Activated CD4-positive, alpha-beta T cell treated with anti-CD3 and anti-CD28 coated beads, Interleukin-2, amount 10 ng/mL, durations not matched to agents 24 days and 14 days (primary cell): ENCODE measurements at regions not wholly inside any gene's neighbourhood (a gene's known extent, or its start where the extent isn't known, plus 50 kb on each side); places are given as distances from the start of the nearest gene placed in this dataset.
A peak's percentile ranks its signal among the peaks of the same experiment; 100 is the strongest.

Experiments
- DNase-seq: peaks from one replicate; pipeline ENCODE4 v3.0.0; 2022
- H3K27ac Mint-ChIP-seq: one replicate; pipeline ENCODE4 v1.8.0; 2022; ENCODE audit warnings: mild to moderate bottlenecking, mixed read lengths
- H3K27me3 Mint-ChIP-seq: one replicate; pipeline ENCODE4 v1.8.0; 2022; ENCODE audit warnings: mixed read lengths
- H3K36me3 Mint-ChIP-seq: one replicate; pipeline ENCODE4 v1.8.0; 2022; ENCODE audit warnings: low read depth, mild to moderate bottlenecking, mixed read lengths
- H3K4me1 Mint-ChIP-seq: one replicate; pipeline ENCODE4 v1.8.0; 2021; ENCODE audit warnings: mixed read lengths
- H3K4me3 Mint-ChIP-seq: one replicate; pipeline ENCODE4 v1.8.0; 2022; ENCODE audit warnings: mild to moderate bottlenecking, moderate library complexity, mixed read lengths
- H3K9me3 Mint-ChIP-seq: one replicate; pipeline ENCODE4 v1.8.0; 2021; ENCODE audit warnings: mixed read lengths
- intact Hi-C: fragments of 100-400 bp; cut with micrococcal nuclease; formaldehyde crosslinking; loops from one replicate; pipeline ENCODE4 v1.15.1; 2023

GRCh38 chr6:95175927-95176675, 401.2 kb upstream of the MANEA start:
- H3K4me3 Mint-ChIP-seq, result no peak overlapping the region
- H3K27me3 Mint-ChIP-seq, result no peaks in the 10 kb centered on the region
- no peaks in the 10 kb centered on the region for H3K4me1 Mint-ChIP-seq
- no peak overlapping the region for H3K27ac Mint-ChIP-seq
- no peaks in the 10 kb centered on the region for H3K36me3 Mint-ChIP-seq
- H3K9me3 Mint-ChIP-seq, result no peaks in the 10 kb centered on the region
- intact Hi-C loops, result no loop called here
- DNase-seq, result no peak

GRCh38 chr6:95185874-95186273, 391.5 kb upstream of the MANEA start:
- intact Hi-C loops, result no loop called here
- no peaks in the 10 kb centered on the region for H3K9me3 Mint-ChIP-seq
- no peaks in the 10 kb centered on the region for H3K4me1 Mint-ChIP-seq
- no peak overlapping the region for H3K4me3 Mint-ChIP-seq
- H3K27ac Mint-ChIP-seq, result no peak overlapping the region
- no peaks in the 10 kb centered on the region for H3K36me3 Mint-ChIP-seq
- H3K27me3 Mint-ChIP-seq, result no peaks in the 10 kb centered on the region
- DNase-seq, result no peak

- Mint-ChIP-seq H3K9me3 (no peaks in the 10 kb centered on the region), H3K36me3 (no peaks in the 10 kb centered on the region)
- intact Hi-C loops, result no loop called here
These were observed 390.6 kb upstream of the MANEA start for GRCh38 chr6:95186710-95187109.

GRCh38 chr6:95197590-95197989, 379.7 kb upstream of the MANEA start:
- Mint-ChIP-seq H3K27ac (no peak overlapping the region), H3K4me1 (no peaks in the 10 kb centered on the region), H3K4me3 (no peak overlapping the region), H3K9me3 (no peaks in the 10 kb centered on the region), H3K36me3 (no peaks in the 10 kb centered on the region), H3K27me3 (no peaks in the 10 kb centered on the region)
- intact Hi-C loops, result no loop called here
- no peak for DNase-seq

More at GRCh38 chr6:95186710-95187109, 390.6 kb upstream of the MANEA start:
- no peak for DNase-seq
- Mint-ChIP-seq H3K27ac (no peak overlapping the region), H3K4me3 (no peak overlapping the region), H3K4me1 (no peaks in the 10 kb centered on the region), H3K27me3 (no peaks in the 10 kb centered on the region)

GRCh38 chr6:95203153-95203754, 374.1 kb upstream of the MANEA start:
- Mint-ChIP-seq H3K27me3 (no peaks in the 10 kb centered on the region), H3K9me3 (no peaks in the 10 kb centered on the region), H3K4me3 (no peak overlapping the region), H3K4me1 (no peaks in the 10 kb centered on the region), H3K36me3 (no peaks in the 10 kb centered on the region), H3K27ac (no peak overlapping the region)
- intact Hi-C loops, result loop anchor here (10.0 kb wide), 1 partner anchor 1852 kb away; no protein-coding TSS in a partner anchor
- DNase-seq, result peak; percentile 60

- H3K4me3 Mint-ChIP-seq, result no peak overlapping the region
- intact Hi-C loops, result loop anchor here (10.0 kb wide), 1 partner anchor 1851 kb away; no protein-coding TSS in a partner anchor
- H3K9me3 Mint-ChIP-seq, result no peaks in the 10 kb centered on the region
- DNase-seq, result no peak
- H3K36me3 Mint-ChIP-seq, result no peaks in the 10 kb centered on the region
- H3K4me1 Mint-ChIP-seq, result no peaks in the 10 kb centered on the region
- H3K27ac Mint-ChIP-seq, result no peak overlapping the region
- H3K27me3 Mint-ChIP-seq, result no peaks in the 10 kb centered on the region
These were observed 373.2 kb upstream of the MANEA start for GRCh38 chr6:95204178-95204577.

GRCh38 chr6:95208621-95209020, 368.7 kb upstream of the MANEA start:
- no peaks in the 10 kb centered on the region for H3K27me3 Mint-ChIP-seq
- H3K9me3 Mint-ChIP-seq, result no peaks in the 10 kb centered on the region
- intact Hi-C loops, result loop anchor here (10.0 kb wide), 1 partner anchor 1846 kb away; no protein-coding TSS in a partner anchor
- DNase-seq, result no peak
- H3K36me3 Mint-ChIP-seq, result no peaks in the 10 kb centered on the region
- no peak overlapping the region for H3K27ac Mint-ChIP-seq
- no peak overlapping the region for H3K4me3 Mint-ChIP-seq
- no peaks in the 10 kb centered on the region for H3K4me1 Mint-ChIP-seq

- H3K27ac Mint-ChIP-seq, result no peak overlapping the region
- DNase-seq, result no peak
- intact Hi-C loops, result loop anchor here (10.0 kb wide), 1 partner anchor 1846 kb away; no protein-coding TSS in a partner anchor
- no peaks in the 10 kb centered on the region for H3K4me1 Mint-ChIP-seq
- H3K36me3 Mint-ChIP-seq, result no peaks in the 10 kb centered on the region
- H3K9me3 Mint-ChIP-seq, result no peaks in the 10 kb centered on the region
- H3K4me3 Mint-ChIP-seq, result no peak overlapping the region
- no peaks in the 10 kb centered on the region for H3K27me3 Mint-ChIP-seq
These were observed 368.3 kb upstream of the MANEA start for GRCh38 chr6:95209074-95209473.

- Mint-ChIP-seq H3K27me3 (no peaks in the 10 kb centered on the region), H3K27ac (no peak overlapping the region), H3K9me3 (no peaks in the 10 kb centered on the region), H3K36me3 (no peaks in the 10 kb centered on the region), H3K4me3 (no peak overlapping the region), H3K4me1 (no peaks in the 10 kb centered on the region)
- intact Hi-C loops, result no loop called here
- DNase-seq, result no peak
These were observed 360.8 kb upstream of the MANEA start for GRCh38 chr6:95216555-95216954.

- intact Hi-C loops, result no loop called here
- DNase-seq, result no peak
- Mint-ChIP-seq H3K27me3 (no peaks in the 10 kb centered on the region), H3K9me3 (no peaks in the 10 kb centered on the region), H3K27ac (no peak overlapping the region), H3K4me3 (no peak overlapping the region), H3K36me3 (no peaks in the 10 kb centered on the region), H3K4me1 (no peaks in the 10 kb centered on the region)
These were observed 350.0 kb upstream of the MANEA start for GRCh38 chr6:95227351-95227750.

- DNase-seq, result no peak
- H3K4me1 Mint-ChIP-seq, result no peaks in the 10 kb centered on the region
- no peaks in the 10 kb centered on the region for H3K9me3 Mint-ChIP-seq
- H3K27ac Mint-ChIP-seq, result no peak overlapping the region
- H3K36me3 Mint-ChIP-seq, result no peaks in the 10 kb centered on the region
- intact Hi-C loops, result no loop called here
- no peak overlapping the region for H3K4me3 Mint-ChIP-seq
- H3K27me3 Mint-ChIP-seq, result no peaks in the 10 kb centered on the region
These were observed 348.7 kb upstream of the MANEA start for GRCh38 chr6:95228636-95229035.

- no peak for DNase-seq
- no peaks in the 10 kb centered on the region for H3K27me3 Mint-ChIP-seq
- H3K27ac Mint-ChIP-seq, result no peak overlapping the region
- intact Hi-C loops, result no loop called here
- H3K4me1 Mint-ChIP-seq, result no peaks in the 10 kb centered on the region
- H3K36me3 Mint-ChIP-seq, result no peaks in the 10 kb centered on the region
- no peak overlapping the region for H3K4me3 Mint-ChIP-seq
- H3K9me3 Mint-ChIP-seq, result no peaks in the 10 kb centered on the region
These were observed 347.1 kb upstream of the MANEA start for GRCh38 chr6:95230071-95230740.

GRCh38 chr6:95231416-95231815, 345.9 kb upstream of the MANEA start:
- no peak overlapping the region for H3K4me3 Mint-ChIP-seq
- DNase-seq, result no peak

GRCh38 chr6:95232446-95232845, 344.9 kb upstream of the MANEA start:
- Mint-ChIP-seq H3K36me3 (no peaks in the 10 kb centered on the region), H3K27ac (no peak overlapping the region)

More at GRCh38 chr6:95231416-95231815, 345.9 kb upstream of the MANEA start:
- H3K9me3 Mint-ChIP-seq, result no peaks in the 10 kb centered on the region
- no peaks in the 10 kb centered on the region for H3K27me3 Mint-ChIP-seq
- no peaks in the 10 kb centered on the region for H3K4me1 Mint-ChIP-seq
- intact Hi-C loops, result no loop called here
- H3K36me3 Mint-ChIP-seq, result no peaks in the 10 kb centered on the region
- no peak overlapping the region for H3K27ac Mint-ChIP-seq

More at GRCh38 chr6:95232446-95232845, 344.9 kb upstream of the MANEA start:
- Mint-ChIP-seq H3K27me3 (no peaks in the 10 kb centered on the region), H3K4me3 (no peak overlapping the region), H3K9me3 (no peaks in the 10 kb centered on the region), H3K4me1 (no peaks in the 10 kb centered on the region)
- no peak for DNase-seq
- intact Hi-C loops, result no loop called here
